Mesenchymal stem cell (in vitro differentiated cells and primary cell): ENCODE measurements at regions not wholly inside any gene's neighbourhood (a gene's known extent, or its start where the extent isn't known, plus 50 kb on each side); places are given as distances from the start of the nearest gene placed in this dataset.
"Not testable (repeated sequence)": the region's sequence is repeated elsewhere in the genome, so short reads cannot be mapped to it uniquely, and the experiment has no call there.

ENCODE experiments used
- DNase-seq: peaks from one replicate; pipeline ENCODE4 v3.0.0-alpha.2; 2013
- H2AFZ ChIP-seq: one replicate; pipeline ENCODE4 v1.6.1; 2013; ENCODE audit warnings: low read depth, mild to moderate bottlenecking, control low read depth, inconsistent platforms, low read length, moderate library complexity
- H2AK5ac ChIP-seq: 2 replicates; pipeline ENCODE4 v1.6.1; 2013; ENCODE audit warnings: low read length, moderate library complexity, mild to moderate bottlenecking, inconsistent platforms; ENCODE audit not compliant: severe bottlenecking
- H2BK120ac ChIP-seq: one replicate; pipeline ENCODE4 v1.6.1; 2013; ENCODE audit warnings: low read depth, mild to moderate bottlenecking, inconsistent platforms, low read length, moderate library complexity
- H2BK12ac ChIP-seq, 2 experiments: one replicate each; pipeline ENCODE4 v1.6.1; 2013; ENCODE audit warnings: inconsistent platforms in 2 of 2, low read length in 2 of 2, mild to moderate bottlenecking in 2 of 2, moderate library complexity in 2 of 2, control low read depth in 1 of 2
- H2BK15ac ChIP-seq: one replicate; pipeline ENCODE4 v1.6.1; 2013; ENCODE audit warnings: mild to moderate bottlenecking, low read depth, inconsistent platforms; ENCODE audit not compliant: poor library complexity, severe bottlenecking
- H2BK5ac ChIP-seq: 2 replicates; pipeline ENCODE4 v1.6.1; 2013; ENCODE audit warnings: low read depth, mild to moderate bottlenecking, low read length, control low read depth, inconsistent platforms; ENCODE audit not compliant: poor library complexity, severe bottlenecking
- H3K14ac ChIP-seq, 2 experiments: one replicate each; pipeline ENCODE4 v1.6.1; 2013; ENCODE audit warnings: inconsistent platforms in 2 of 2, low read length in 2 of 2, control low read depth in 1 of 2, mild to moderate bottlenecking in 1 of 2, moderate library complexity in 1 of 2
- H3K18ac ChIP-seq, 2 experiments: one replicate each; pipeline ENCODE4 v1.6.1; 2013; ENCODE audit warnings: inconsistent platforms in 2 of 2, low read length in 2 of 2, control low read depth in 1 of 2, low read depth in 1 of 2, mild to moderate bottlenecking in 1 of 2
- H3K23ac ChIP-seq, 2 experiments: one replicate each; pipeline ENCODE4 v1.6.1; 2013; ENCODE audit warnings: inconsistent platforms in 2 of 2, low read length in 2 of 2, mild to moderate bottlenecking in 2 of 2, moderate library complexity in 2 of 2, control low read depth in 1 of 2
- H3K27ac ChIP-seq: 2 replicates; pipeline ENCODE4 v1.5.1; 2013; ENCODE audit warnings: mild to moderate bottlenecking, moderate library complexity, low read length, control low read depth, inconsistent platforms; ENCODE audit not compliant: poor library complexity, severe bottlenecking
- H3K27me3 ChIP-seq, 2 experiments: 2 replicates each; pipeline versions ENCODE4 v1.6.1 to v1.7.0; 2013; ENCODE audit warnings: low read length in 2 of 2, mild to moderate bottlenecking in 2 of 2, moderate library complexity in 2 of 2, control low read depth in 1 of 2, inconsistent platforms in 1 of 2; ENCODE audit not compliant: control insufficient read depth in 1 of 2, insufficient read depth in 1 of 2
- H3K36me3 ChIP-seq, 2 experiments: 2 replicates each; pipeline versions ENCODE4 v1.6.1 to v1.7.0; 2013; ENCODE audit warnings: low read length in 2 of 2, control low read depth in 1 of 2, inconsistent platforms in 1 of 2, low read depth in 1 of 2, mild to moderate bottlenecking in 1 of 2; ENCODE audit not compliant: insufficient read depth in 2 of 2, control insufficient read depth in 1 of 2
- H3K4ac ChIP-seq, 2 experiments: one replicate each; pipeline ENCODE4 v1.6.1; 2013; ENCODE audit warnings: inconsistent platforms in 2 of 2, low read length in 2 of 2, mild to moderate bottlenecking in 2 of 2, moderate library complexity in 2 of 2, control low read depth in 1 of 2, low read depth in 1 of 2
- H3K4me1 ChIP-seq: 2 replicates; pipeline ENCODE4 v1.6.1; 2013; ENCODE audit warnings: low read depth, low read length, control low read depth; ENCODE audit not compliant: control insufficient read depth, insufficient read depth
- H3K4me2 ChIP-seq: 2 replicates; pipeline ENCODE4 v1.6.1; 2013; ENCODE audit warnings: low read length, mild to moderate bottlenecking, inconsistent platforms; ENCODE audit not compliant: poor library complexity, severe bottlenecking
- H3K4me3 ChIP-seq, 2 experiments: 2 replicates each; pipeline versions ENCODE4 v1.5.1 to v1.7.0; 2013; ENCODE audit warnings: low read length in 2 of 2, mild to moderate bottlenecking in 2 of 2, control low read depth in 1 of 2, low read depth in 1 of 2; ENCODE audit not compliant: insufficient read depth in 1 of 2
- H3K79me1 ChIP-seq: replicated peaks from 2 replicates; pipeline ENCODE4 v1.6.1; 2013; ENCODE audit warnings: mild to moderate bottlenecking, control low read depth, low read length, inconsistent platforms; ENCODE audit not compliant: poor library complexity, severe bottlenecking
- H3K9ac ChIP-seq: 2 replicates; pipeline ENCODE4 v1.7.0; 2013; ENCODE audit warnings: mild to moderate bottlenecking, low read length, moderate library complexity
- H3K9me3 ChIP-seq: 2 replicates; pipeline ENCODE4 v1.7.0; 2013; ENCODE audit warnings: mild to moderate bottlenecking, low read length; ENCODE audit not compliant: control insufficient read depth
- H4K8ac ChIP-seq: one replicate; pipeline ENCODE4 v1.6.1; 2013; ENCODE audit warnings: inconsistent platforms, mild to moderate bottlenecking, low read length, moderate library complexity
- H4K91ac ChIP-seq: one replicate; pipeline ENCODE4 v1.6.1; 2013; ENCODE audit warnings: mild to moderate bottlenecking, low read length, inconsistent platforms
- WGBS: methylation state at CpG from one replicate; pipeline ENCODE4 v1.1.7; 2013; ENCODE audit warnings: mixed read lengths; 5-methylcytosine and 5-hydroxymethylcytosine counted together

GRCh38 chr11:119581396-119581795, 147.6 kb downstream of the NECTIN1 start:
- not testable (repeated sequence) for H2BK120ac ChIP-seq, H3K79me1 ChIP-seq, H3K9ac ChIP-seq, H4K8ac ChIP-seq, H2AK5ac ChIP-seq, H2AFZ ChIP-seq, H3K4me3 ChIP-seq, H3K27me3 ChIP-seq, H3K27ac ChIP-seq, H3K4ac ChIP-seq, H2BK12ac ChIP-seq, H3K9me3 ChIP-seq, H2BK15ac ChIP-seq, H4K91ac ChIP-seq, DNase-seq, H3K36me3 ChIP-seq, H3K23ac ChIP-seq, H3K14ac ChIP-seq, H3K4me2 ChIP-seq, H3K18ac ChIP-seq, H2BK5ac ChIP-seq
- WGBS, result 95% methylated on average over 3 of the region's 3 CpGs
- peaks cover 17% of the 10 kb centered on the region for H3K4me1 ChIP-seq

GRCh38 chr11:119580751-119581150, 148.2 kb downstream of the NECTIN1 start:
- no peak overlapping the region for H4K8ac ChIP-seq
- no peak overlapping the region for H2BK120ac ChIP-seq
- no peak for DNase-seq
- no peak overlapping the region for H4K91ac ChIP-seq
- H2BK5ac ChIP-seq, result no peak overlapping the region
- no peak overlapping the region for H3K4me2 ChIP-seq
- no peak overlapping the region for H3K14ac ChIP-seq
- no peaks in the 10 kb centered on the region for H3K36me3 ChIP-seq
- no peak overlapping the region for H3K9ac ChIP-seq
- 88% methylated on average over 1 of the region's 1 CpG for WGBS
- peaks cover 0 to 4% of the 10 kb centered on the region in 2 experiments for H3K27me3 ChIP-seq
- no peak overlapping the region for H2BK15ac ChIP-seq
- H3K4ac ChIP-seq, result no peak overlapping the region
- H2AFZ ChIP-seq, result no peak overlapping the region
- no peak overlapping the region for H3K4me3 ChIP-seq
- no peak overlapping the region for H3K18ac ChIP-seq
- no peak overlapping the region for H3K23ac ChIP-seq
- H3K4me1 ChIP-seq, result peaks cover 14% of the 10 kb centered on the region
- H3K9me3 ChIP-seq, result peaks cover 4% of the 10 kb centered on the region
- H2BK12ac ChIP-seq, result no peak overlapping the region
- no peaks in the 10 kb centered on the region for H3K79me1 ChIP-seq
- H2AK5ac ChIP-seq, result no peak overlapping the region
- H3K27ac ChIP-seq, result no peak overlapping the region

- Histone ChIP-seq H3K79me1 (no peaks in the 10 kb centered on the region), H4K91ac (no peak overlapping the region), H4K8ac (no peak overlapping the region), H2BK5ac (no peak overlapping the region), H2BK15ac (no peak overlapping the region), H3K4me1 (peaks cover 9% of the 10 kb centered on the region), H3K14ac (no peak overlapping the region), H3K4me2 (no peak overlapping the region), H3K9me3 (peaks cover 4% of the 10 kb centered on the region), H2BK12ac (no peak overlapping the region), H3K4ac (no peak overlapping the region), H3K18ac (no peak overlapping the region), H2AK5ac (no peak overlapping the region), H3K36me3 (no peaks in the 10 kb centered on the region), H3K23ac (no peak overlapping the region), H3K27me3 (peaks cover 0 to 11% of the 10 kb centered on the region in 2 experiments), H3K9ac (no peak overlapping the region), H3K27ac (no peak overlapping the region), H2BK120ac (no peak overlapping the region), H3K4me3 (no peak overlapping the region), H2AFZ (no peak overlapping the region)
- 96% methylated on average over 3 of the region's 3 CpGs for WGBS
- DNase-seq, result no peak
Measured at GRCh38 chr11:119580081-119580480, 148.9 kb downstream of the NECTIN1 start.

- no peak for DNase-seq
- 92% methylated on average over 11 of the region's 11 CpGs for WGBS
- Histone ChIP-seq H3K79me1 (no peaks in the 10 kb centered on the region), H3K9ac (no peak overlapping the region), H2BK12ac (no peak overlapping the region), H3K9me3 (peaks cover 4% of the 10 kb centered on the region), H2AK5ac (no peak overlapping the region), H3K23ac (no peak overlapping the region), H2BK5ac (no peak overlapping the region), H2AFZ (no peak overlapping the region), H3K14ac (no peak overlapping the region), H3K27ac (no peak overlapping the region), H3K4me1 (no peaks in the 10 kb centered on the region), H4K91ac (no peak overlapping the region), H4K8ac (no peak overlapping the region), H2BK120ac (no peak overlapping the region), H3K4me3 (no peak overlapping the region), H3K27me3 (peaks cover 0 to 17% of the 10 kb centered on the region in 2 experiments), H3K4me2 (no peak overlapping the region), H2BK15ac (no peak overlapping the region), H3K36me3 (no peaks in the 10 kb centered on the region), H3K4ac (no peak overlapping the region), H3K18ac (no peak overlapping the region)
Measured at GRCh38 chr11:119578521-119579191, 150.3 kb downstream of the NECTIN1 start.
